HuH-7 (cell line): ENCODE measurements at regions not wholly inside any gene's neighbourhood (a gene's known extent, or its start where the extent isn't known, plus 50 kb on each side); places are given as distances from the start of the nearest gene placed in this dataset.

Experiments
- DNase-seq: peaks from one replicate; pipeline ENCODE4 v3.0.0; 2011; ENCODE audit warnings: low spot score

GRCh38 chr4:54545663-54546424 lies 111.9 kb upstream of the KIT start:
- DNase-seq = no peak

GRCh38 chr4:54547299-54548097 lies 110.3 kb upstream of the KIT start:
- no peak for DNase-seq

- DNase-seq = no peak
Observed at GRCh38 chr4:54548098-54548620, 109.6 kb upstream of the KIT start.

- DNase-seq = no peak
Observed at GRCh38 chr4:54548831-54549460, 108.8 kb upstream of the KIT start.

GRCh38 chr4:54550395-54551171 lies 107.2 kb upstream of the KIT start:
- DNase-seq = peak; percentile 39

GRCh38 chr4:54553001-54553400 lies 104.8 kb upstream of the KIT start:
- no peak for DNase-seq

- no peak for DNase-seq
Observed at GRCh38 chr4:54554339-54554990, 103.3 kb upstream of the KIT start.

- no peak for DNase-seq
Observed at GRCh38 chr4:54556051-54556450, 101.7 kb upstream of the KIT start.

GRCh38 chr4:54556587-54556986 lies 101.2 kb upstream of the KIT start:
- no peak for DNase-seq

- DNase-seq = no peak
Observed at GRCh38 chr4:54558889-54559677, 98.7 kb upstream of the KIT start.

GRCh38 chr4:54560513-54560912 lies 97.2 kb upstream of the KIT start:
- no peak for DNase-seq

- DNase-seq = no peak
Observed at GRCh38 chr4:54561940-54562339, 95.8 kb upstream of the KIT start.

- no peak for DNase-seq
Observed at GRCh38 chr4:54566608-54567007, 91.1 kb upstream of the KIT start.

- no peak for DNase-seq
Observed at GRCh38 chr4:54567327-54567726, 90.4 kb upstream of the KIT start.

GRCh38 chr4:54568184-54568583 lies 89.6 kb upstream of the KIT start:
- DNase-seq = no peak

- no peak for DNase-seq
Observed at GRCh38 chr4:54570822-54571221, 86.9 kb upstream of the KIT start.

GRCh38 chr4:54571293-54572151 lies 86.2 kb upstream of the KIT start:
- DNase-seq = no peak

- no peak for DNase-seq
Observed at GRCh38 chr4:54572152-54572542, 85.6 kb upstream of the KIT start.

- no peak for DNase-seq
Observed at GRCh38 chr4:54574500-54574899, 83.3 kb upstream of the KIT start.

- DNase-seq = no peak
Observed at GRCh38 chr4:54575919-54576318, 81.8 kb upstream of the KIT start.
